IMR-90 (cell line): ENCODE measurements at regions not wholly inside any gene's neighbourhood (a gene's known extent, or its start where the extent isn't known, plus 50 kb on each side); places are given as distances from the start of the nearest gene placed in this dataset.

Experiments
- ATAC-seq: fragments of 200-7000 bp; cut with Tn5 transposase; 2 replicates; pipeline ENCODE4 v1.9.1; 2020; ENCODE audit warnings: low read depth, mild to moderate bottlenecking, moderate library complexity
- BruUV-seq: library from RNA; stranded (reverse); fragments of 400-500 nt; replicated peaks from 2 replicates; lab custom pipeline; 2021; lab: Mats Ljungman, UMichigan
- CTCF ChIA-PET: fragments of 300-600 bp; formaldehyde crosslinking; extraction: SDS; loops from one replicate; lab custom pipeline; 2021; ENCODE audit warnings: antibody characterized with exemption; lab: Yijun Ruan, JAX
- POLR2A ChIA-PET: fragments of 300-600 bp; sonication (Branson Sonifier 250); formaldehyde crosslinking; loops from one replicate; lab custom pipeline; 2022; ENCODE audit warnings: antibody characterized with exemption; ENCODE audit not compliant: unreplicated experiment; lab: Charles Lee
- DNase-seq: peaks from one replicate; pipeline ENCODE4 v3.0.0; 2013
- H2AFZ ChIP-seq: replicated peaks from 2 replicates; pipeline ENCODE3; 2013; ENCODE audit warnings: low read length, mild to moderate bottlenecking; ENCODE audit not compliant: poor library complexity
- H2AK5ac ChIP-seq: 2 replicates; pipeline ENCODE4 v1.6.1; 2013; ENCODE audit warnings: low read depth, low read length, inconsistent platforms
- H2AK9ac ChIP-seq: replicated peaks from 2 replicates; pipeline ENCODE3; 2013; ENCODE audit warnings: mild to moderate bottlenecking, low read depth, low read length, moderate library complexity; ENCODE audit not compliant: poor library complexity
- H2BK120ac ChIP-seq: 2 replicates; pipeline ENCODE4 v1.6.1; 2013; ENCODE audit warnings: low read depth, low read length, inconsistent platforms
- H2BK15ac ChIP-seq: 3 replicates; pipeline ENCODE4 v1.6.1; 2013; ENCODE audit warnings: low read depth, low read length, inconsistent platforms
- H2BK20ac ChIP-seq: 2 replicates; pipeline ENCODE4 v1.6.1; 2013; ENCODE audit warnings: low read depth, mild to moderate bottlenecking, inconsistent platforms, low read length, moderate library complexity
- H2BK5ac ChIP-seq: 2 replicates; pipeline ENCODE4 v1.6.1; 2013; ENCODE audit warnings: mild to moderate bottlenecking, low read depth, low read length, inconsistent platforms; ENCODE audit not compliant: poor library complexity, severe bottlenecking
- H3K14ac ChIP-seq: replicated peaks from 2 replicates; pipeline ENCODE4 v1.6.1; 2013; ENCODE audit warnings: low read depth, low read length, inconsistent platforms
- H3K18ac ChIP-seq: 2 replicates; pipeline ENCODE4 v1.6.1; 2013; ENCODE audit warnings: low read depth, low read length, control low read depth
- H3K23ac ChIP-seq: 2 replicates; pipeline ENCODE4 v1.6.1; 2013; ENCODE audit warnings: low read depth, low read length, inconsistent platforms
- H3K27ac ChIP-seq: 2 replicates; pipeline ENCODE4 v1.5.1; 2013; ENCODE audit warnings: mild to moderate bottlenecking, control low read depth, low read length; ENCODE audit not compliant: insufficient read depth
- H3K27me3 ChIP-seq: 2 replicates; pipeline ENCODE4 v1.6.1; 2013; ENCODE audit warnings: low read length; ENCODE audit not compliant: control insufficient read depth, insufficient read depth
- H3K36me3 ChIP-seq: 2 replicates; pipeline ENCODE4 v1.6.1; 2013; ENCODE audit warnings: low read length, mixed read lengths; ENCODE audit not compliant: control insufficient read depth, insufficient read depth
- H3K4ac ChIP-seq: 2 replicates; pipeline ENCODE4 v1.6.1; 2013; ENCODE audit warnings: low read depth, low read length, inconsistent platforms
- H3K4me1 ChIP-seq: 2 replicates; pipeline ENCODE4 v1.6.1; 2013; ENCODE audit warnings: low read length, mixed read lengths; ENCODE audit not compliant: control insufficient read depth, insufficient read depth
- H3K4me2 ChIP-seq: 2 replicates; pipeline ENCODE4 v1.6.1; 2013; ENCODE audit warnings: low read depth, mild to moderate bottlenecking, control low read depth, low read length, moderate library complexity
- H3K4me3 ChIP-seq: 2 replicates; pipeline ENCODE4 v1.5.1; 2013; ENCODE audit warnings: low read depth, mild to moderate bottlenecking, control low read depth, low read length, moderate library complexity; ENCODE audit not compliant: insufficient read depth
- H3K56ac ChIP-seq: 2 replicates; pipeline ENCODE4 v1.6.1; 2013; ENCODE audit warnings: low read length, inconsistent platforms; ENCODE audit not compliant: insufficient read depth; ENCODE audit errors: extremely low read depth
- H3K79me1 ChIP-seq, 2 experiments: 2 replicates each; pipeline ENCODE4 v1.6.1; 2013; ENCODE audit warnings: low read length in 2 of 2, inconsistent platforms in 1 of 2, low read depth in 1 of 2
- H3K9ac ChIP-seq: 2 replicates; pipeline ENCODE4 v1.6.1; 2013; ENCODE audit warnings: low read depth, low read length, control low read depth
- H3K9me1 ChIP-seq: 2 replicates; pipeline ENCODE4 v1.6.1; 2013; ENCODE audit warnings: low read length, inconsistent platforms; ENCODE audit not compliant: insufficient read depth
- H3K9me3 ChIP-seq: 2 replicates; pipeline ENCODE4 v1.6.1; 2013; ENCODE audit warnings: low read length; ENCODE audit not compliant: control insufficient read depth, insufficient read depth
- H4K20me1 ChIP-seq: 2 replicates; pipeline ENCODE4 v1.6.1; 2013; ENCODE audit warnings: low read length, inconsistent platforms; ENCODE audit not compliant: insufficient read depth
- H4K5ac ChIP-seq: 2 replicates; pipeline ENCODE4 v1.6.1; 2013; ENCODE audit warnings: mild to moderate bottlenecking, low read depth, low read length, control low read depth
- H4K8ac ChIP-seq, 2 experiments: 2 replicates each; pipeline ENCODE4 v1.6.1; 2013; ENCODE audit warnings: low read depth in 2 of 2, low read length in 2 of 2, control low read depth in 1 of 2, inconsistent platforms in 1 of 2
- H4K91ac ChIP-seq: 2 replicates; pipeline ENCODE4 v1.6.1; 2013; ENCODE audit warnings: low read depth, low read length, inconsistent platforms; ENCODE audit not compliant: insufficient read depth
- BHLHE40 ChIP-seq: fragments of 150-350 bp; IDR thresholded peaks from 2 replicates; pipeline ENCODE4 v1.6.1; 2016; ENCODE audit warnings: mild to moderate bottlenecking, low read depth, low read length
- CEBPB ChIP-seq: IDR thresholded peaks from 2 replicates; pipeline ENCODE4 v1.6.1; 2012; ENCODE audit warnings: low read depth, low read length, improper control_type of control experiment
- CHD1 ChIP-seq: IDR thresholded peaks from 2 replicates; pipeline ENCODE4 v1.6.1; 2012; ENCODE audit warnings: low read depth, low read length, improper control_type of control experiment
- ELK1 ChIP-seq: fragments of 150-350 bp; IDR thresholded peaks from 2 replicates; pipeline ENCODE4 v1.6.1; 2016; ENCODE audit warnings: low read depth, mild to moderate bottlenecking, low read length, moderate library complexity, borderline replicate concordance
- FOS ChIP-seq: fragments of 150-350 bp; IDR thresholded peaks from 2 replicates; pipeline ENCODE4 v1.6.1; 2016; ENCODE audit warnings: low read depth, low read length
- MAFK ChIP-seq: IDR thresholded peaks from 2 replicates; pipeline ENCODE4 v1.6.1; 2012; ENCODE audit warnings: low read depth, low read length, improper control_type of control experiment
- MAZ ChIP-seq: IDR thresholded peaks from 2 replicates; pipeline ENCODE4 v1.6.1; 2012; ENCODE audit warnings: low read depth, mild to moderate bottlenecking, low read length, improper control_type of control experiment, moderate library complexity, borderline replicate concordance
- MXI1 ChIP-seq: IDR thresholded peaks from 2 replicates; pipeline ENCODE4 v1.6.1; 2012; ENCODE audit warnings: low read depth, mild to moderate bottlenecking, low read length, moderate library complexity, borderline replicate concordance
- NFE2L2 ChIP-seq: fragments of 150-350 bp; IDR thresholded peaks from 2 replicates; pipeline ENCODE4 v1.6.1; 2016; ENCODE audit warnings: low read depth, mild to moderate bottlenecking, low read length
- POLR2A ChIP-seq: IDR thresholded peaks from 2 replicates; pipeline ENCODE4 v1.6.1; 2012; ENCODE audit warnings: mild to moderate bottlenecking, low read depth, low read length
- RAD21 ChIP-seq: IDR thresholded peaks from 2 replicates; pipeline ENCODE4 v1.6.1; 2012; ENCODE audit warnings: low read length, improper control_type of control experiment
- RCOR1 ChIP-seq: IDR thresholded peaks from 2 replicates; pipeline ENCODE4 v1.6.1; 2012; ENCODE audit warnings: mild to moderate bottlenecking, low read length, improper control_type of control experiment; ENCODE audit not compliant: insufficient replicate concordance
- RFX5 ChIP-seq: IDR thresholded peaks from 2 replicates; pipeline ENCODE4 v1.8.0; 2012; ENCODE audit warnings: low read depth, mild to moderate bottlenecking, low read length, moderate library complexity
- SMC3 ChIP-seq: fragments of 150-350 bp; IDR thresholded peaks from 2 replicates; pipeline ENCODE4 v1.6.1; 2016; ENCODE audit warnings: low read depth, mild to moderate bottlenecking, antibody characterized with exemption, low read length, moderate library complexity
- USF2 ChIP-seq: fragments of 150-350 bp; IDR thresholded peaks from 2 replicates; pipeline ENCODE4 v1.6.1; 2017; ENCODE audit warnings: mild to moderate bottlenecking, antibody characterized with exemption, low read length, low read depth
- WGBS, 2 experiments: methylation state at CpG; one replicate each; pipeline versions ENCODE4 v1.1.5 to v1.1.7; 2013; ENCODE audit warnings: missing lambda C conversion rate in 2 of 2; ENCODE audit not compliant: insufficient read length in 1 of 2; ENCODE audit errors: extremely low coverage in 2 of 2; 5-methylcytosine and 5-hydroxymethylcytosine counted together
- dilution Hi-C: fragments of 300-500 bp; cut with HindIII; formaldehyde crosslinking; loops from one replicate; pipeline ENCODE4 v1.14.3; 2018; ENCODE audit warnings: low sequenced_read_pairs; ENCODE audit not compliant: unreplicated experiment
- in situ Hi-C: fragments of 300-500 bp; cut with MboI; formaldehyde crosslinking; loops from 3 replicates; pipeline ENCODE4 v1.14.3; 2019; ENCODE audit warnings: low sequenced_read_pairs, inconsistent platforms, mixed read lengths
- intact Hi-C: fragments of 100-400 bp; cut with micrococcal nuclease; formaldehyde crosslinking; loops from 2 replicates; pipeline ENCODE4 v1.10.0; 2022
- TF ChIP-seq, protein P1 (sequence below): conservative IDR thresholded peaks from 2 replicates; pipeline ENCODE4 v1.5.1; 2012; ENCODE audit warnings: mild to moderate bottlenecking, low read depth, low read length, improper control_type of control experiment

GRCh38 chr18:70452501-70452900, 163.7 kb downstream of the SOCS6 start:
- Histone ChIP-seq H3K4me2 (no peak overlapping the region), H4K91ac (no peak overlapping the region), H3K27me3 (no peaks in the 10 kb centered on the region), H3K18ac (no peak overlapping the region), H3K9me3 (no peaks in the 10 kb centered on the region), H3K36me3 (no peaks in the 10 kb centered on the region), H2BK120ac (no peak overlapping the region), H2BK15ac (no peak overlapping the region), H3K27ac (no peak overlapping the region), H3K4ac (no peak overlapping the region), H3K14ac (no peak overlapping the region), H4K20me1 (no peaks in the 10 kb centered on the region), H3K9me1 (no peaks in the 10 kb centered on the region), H3K9ac (no peak overlapping the region), H2BK5ac (no peak overlapping the region), H2AK9ac (no peak overlapping the region), H2BK20ac (no peak overlapping the region), H3K56ac (no peak overlapping the region), H4K8ac (no peak overlapping the region), H3K4me1 (peaks cover 2% of the 10 kb centered on the region; the same call in 1 of the 2 replicates), H3K23ac (no peak overlapping the region), H2AK5ac (no peak overlapping the region), H4K5ac (no peak overlapping the region), H2AFZ (no peak overlapping the region), H3K4me3 (no peak overlapping the region), H3K79me1 (no peaks in the 10 kb centered on the region)
- whole genome bisulfite sequencing, 2 experiments, result 98% methylated on average over 5 of the region's 14 CpGs; no CpG with 5 or more reads in 1 of the 2 experiments
- ChIA-PET CTCF (interaction anchor here (1.5 to 1.7 kb wide), 2 partner anchors 257 to 281 kb away, joined by 5 to 6 read pairs; no protein-coding TSS in a partner anchor), POLR2A (no interaction called here)
- ATAC-seq (no peak), DNase-seq (no peak)
- in situ Hi-C loops (loop anchor here (10.0 kb wide), 1 partner anchor 358 kb away; no protein-coding TSS in a partner anchor), dilution Hi-C loops (no loop called here), intact Hi-C loops (loop anchor here (5.0 to 10.0 kb wide), 2 partner anchors 365 to 648 kb away; no protein-coding TSS in a partner anchor)
- no TSS peak for BruUV-seq
- no peak for TF ChIP-seq FOS
- TF ChIP-seq SMC3, result no peak
- no peak for TF ChIP-seq CEBPB
- no peak for TF ChIP-seq MAFK
- no peak for TF ChIP-seq MAZ
- no peak for TF ChIP-seq RCOR1
- TF ChIP-seq, protein P1, sequence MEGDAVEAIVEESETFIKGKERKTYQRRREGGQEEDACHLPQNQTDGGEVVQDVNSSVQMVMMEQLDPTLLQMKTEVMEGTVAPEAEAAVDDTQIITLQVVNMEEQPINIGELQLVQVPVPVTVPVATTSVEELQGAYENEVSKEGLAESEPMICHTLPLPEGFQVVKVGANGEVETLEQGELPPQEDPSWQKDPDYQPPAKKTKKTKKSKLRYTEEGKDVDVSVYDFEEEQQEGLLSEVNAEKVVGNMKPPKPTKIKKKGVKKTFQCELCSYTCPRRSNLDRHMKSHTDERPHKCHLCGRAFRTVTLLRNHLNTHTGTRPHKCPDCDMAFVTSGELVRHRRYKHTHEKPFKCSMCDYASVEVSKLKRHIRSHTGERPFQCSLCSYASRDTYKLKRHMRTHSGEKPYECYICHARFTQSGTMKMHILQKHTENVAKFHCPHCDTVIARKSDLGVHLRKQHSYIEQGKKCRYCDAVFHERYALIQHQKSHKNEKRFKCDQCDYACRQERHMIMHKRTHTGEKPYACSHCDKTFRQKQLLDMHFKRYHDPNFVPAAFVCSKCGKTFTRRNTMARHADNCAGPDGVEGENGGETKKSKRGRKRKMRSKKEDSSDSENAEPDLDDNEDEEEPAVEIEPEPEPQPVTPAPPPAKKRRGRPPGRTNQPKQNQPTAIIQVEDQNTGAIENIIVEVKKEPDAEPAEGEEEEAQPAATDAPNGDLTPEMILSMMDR, result no peak
- no peak for TF ChIP-seq ELK1
- no peak for TF ChIP-seq POLR2A
- TF ChIP-seq MXI1, result no peak
- no peak for TF ChIP-seq RFX5
- TF ChIP-seq BHLHE40, result no peak
- no peak for TF ChIP-seq USF2
- TF ChIP-seq RAD21, result no peak
- no peak for TF ChIP-seq NFE2L2
- no peak for TF ChIP-seq CHD1
